ENCODE measurements at regions not wholly inside any gene's neighbourhood (a gene's known extent, or its start where the extent isn't known, plus 50 kb on each side); places are given as distances from the start of the nearest gene placed in this dataset.

GRCh38 chr3:24622138-24622537 lies 127.5 kb upstream of the THRB start:
- DNase-seq (ENCODE audit: low read depth in 1 of 2, low spot score in 1 of 2) (no peak), FAIRE-seq (no peak), ATAC-seq (no peak)
- H3K4me1 ChIP-seq, result no peaks in the 10 kb centered on the region
- no peak overlapping the region for H3K27ac ChIP-seq
- TF ChIP-seq HOXB5 (CRISPR knock-in tag; IDR thresholded peaks at IDR 0.05), result no peak
- POLR2A ChIA-PET, result interaction anchor here (0.6 kb wide), 1 partner anchor 10 kb away, joined by 4 read pairs; no protein-coding TSS in a partner anchor
- no peak overlapping the region for H3K4me3 ChIP-seq
- CTCF ChIA-PET, result interaction anchor here (0.9 kb wide), 1 partner anchor 101 kb away, joined by 4 read pairs; no protein-coding TSS in a partner anchor
- WGBS (ENCODE audit: missing lambda C conversion rate), result 18% methylated on average over 1 of the region's 1 CpG
- no peaks in the 10 kb centered on the region for H3K9me3 ChIP-seq
- H3K4me2 ChIP-seq, result no peak overlapping the region

- H3K4me1 ChIP-seq, result no peaks in the 10 kb centered on the region
- POLR2A ChIA-PET, result no interaction called here
- no peak overlapping the region for H3K4me3 ChIP-seq
- 51% methylated on average over 3 of the region's 3 CpGs for WGBS (ENCODE audit: missing lambda C conversion rate)
- CTCF ChIA-PET, result interaction anchor here (0.9 kb wide), 1 partner anchor 101 kb away, joined by 4 read pairs; no protein-coding TSS in a partner anchor
- no peaks in the 10 kb centered on the region for H3K9me3 ChIP-seq
- FAIRE-seq (no peak), ATAC-seq (no peak), DNase-seq (ENCODE audit: low read depth in 1 of 2, low spot score in 1 of 2) (no peak)
- no peak overlapping the region for H3K27ac ChIP-seq
- no peak for TF ChIP-seq E2F6 (IDR thresholded peaks at IDR 0.05; ENCODE audit: borderline replicate concordance, low read depth)
- TF ChIP-seq MAFK (IDR thresholded peaks at IDR 0.05; ENCODE audit: partially characterized antibody), result no peak
- no peak for TF ChIP-seq RAD21 (conservative IDR thresholded peaks at IDR 0.05 in 1 of 2, IDR thresholded peaks at IDR 0.05 in 1 of 2)
- TF ChIP-seq CBX8 (IDR thresholded peaks at IDR 0.05), result no peak
- TF ChIP-seq TP53 (CRISPR knock-in tag; IDR thresholded peaks at IDR 0.05), result no peak
- H3K4me2 ChIP-seq, result no peak overlapping the region
Measured at GRCh38 chr3:24622696-24623225, 128.1 kb upstream of the THRB start.

- ChIA-PET POLR2A (no interaction called here), CTCF (no interaction called here)
- ATAC-seq (no peak), DNase-seq (ENCODE audit: low read depth in 1 of 2, low spot score in 1 of 2) (no peak), FAIRE-seq (no peak)
- TF ChIP-seq HES2 (IDR thresholded peaks at IDR 0.05) (no peak), ESRRA (IDR thresholded peaks at IDR 0.05; ENCODE audit: borderline replicate concordance, low read length) (no peak), RFX5 (IDR thresholded peaks at IDR 0.05) (no peak), CEBPB (IDR thresholded peaks at IDR 0.05) (no peak), HEYL (CRISPR knock-in tag; IDR thresholded peaks at IDR 0.05) (no peak)
- Histone ChIP-seq H3K4me2 (no peak overlapping the region), H3K4me1 (0 out of 3 replicates have a peak, but pooled peaks cover 4% of the 10 kb centered on the region), H3K9me3 (no peaks in the 10 kb centered on the region), H3K27ac (no peak overlapping the region), H3K4me3 (no peak overlapping the region)
- WGBS (ENCODE audit: missing lambda C conversion rate), result 48% methylated on average over 3 of the region's 3 CpGs
Measured at GRCh38 chr3:24623657-24624056, 129.0 kb upstream of the THRB start.

- Histone ChIP-seq H3K9me3 (no peaks in the 10 kb centered on the region), H3K4me2 (no peak overlapping the region), H3K4me3 (no peak overlapping the region), H3K4me1 (0 out of 3 replicates have a peak, but pooled peaks cover 4% of the 10 kb centered on the region), H3K27ac (no peak overlapping the region)
- DNase-seq (ENCODE audit: low read depth in 1 of 2, low spot score in 1 of 2), result no peak
- POLR2A ChIA-PET, result no interaction called here
- ATAC-seq, result no peak
- CTCF ChIA-PET, result interaction anchor here (1.1 kb wide), 1 partner anchor 626 kb away, joined by 3 read pairs; no protein-coding TSS in a partner anchor
- WGBS (ENCODE audit: missing lambda C conversion rate), result 2% methylated on average over 2 of the region's 2 CpGs
- TF ChIP-seq KDM5A (IDR thresholded peaks at IDR 0.05) (no peak), HDAC2 (IDR thresholded peaks at IDR 0.05) (no peak), E2F6 (IDR thresholded peaks at IDR 0.05; ENCODE audit: borderline replicate concordance, low read depth) (no peak), NR3C1 (IDR thresholded peaks at IDR 0.05) (no peak), BCL3 (IDR thresholded peaks at IDR 0.05) (no peak), REST (IDR thresholded peaks at IDR 0.05) (no peak), BHLHE40 (IDR thresholded peaks at IDR 0.05; ENCODE audit: low read depth, low read length) (no peak), ZSCAN20 (CRISPR knock-in tag; IDR thresholded peaks at IDR 0.05) (no peak), SMC3 (IDR thresholded peaks at IDR 0.05) (no peak), KDM1A (IDR thresholded peaks at IDR 0.05; ENCODE audit: low read depth) (no peak)
- FAIRE-seq, result no peak
Measured at GRCh38 chr3:24624938-24625681, 130.5 kb upstream of the THRB start.
